ENCODE measurements at regions not wholly inside any gene's neighbourhood (a gene's known extent, or its start where the extent isn't known, plus 50 kb on each side); places are given as distances from the start of the nearest gene placed in this dataset.

- ATAC-seq (no peak), FAIRE-seq (no peak)
- H4K20me1 ChIP-seq (ENCODE audit: insufficient read depth, low read length), result no peaks in the 10 kb centered on the region
Observed at GRCh38 chr11:134661660-134662059, 249.6 kb upstream of the B3GAT1 start.

DNA sequence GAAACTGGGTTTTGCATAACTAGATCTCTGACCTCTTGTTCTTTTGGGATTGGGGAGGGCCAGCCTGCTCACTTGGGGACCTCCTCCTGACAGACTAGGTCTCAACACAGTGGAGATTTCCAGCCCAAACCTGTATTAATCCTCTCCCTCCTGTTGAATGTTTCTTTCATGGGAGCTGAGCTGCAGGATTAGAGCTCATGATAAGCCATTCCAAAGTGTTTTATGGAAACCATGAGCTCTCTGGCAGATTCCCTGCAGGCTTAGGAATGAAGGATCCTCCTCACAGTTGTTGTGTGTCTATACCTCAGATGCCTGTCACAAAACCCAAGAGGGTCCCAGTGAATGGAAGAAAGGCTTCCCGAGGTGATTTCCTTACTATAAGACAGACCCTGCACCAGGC, 248.4 kb upstream of the B3GAT1 start:
- Histone ChIP-seq H3K9me3 (ENCODE audit: low read length) (no peaks in the 10 kb centered on the region), H3K4me2 (ENCODE audit: low read depth, low read length) (no peak overlapping the region), H3K4me3 (replicated peaks in 1 of 3; ENCODE audit: insufficient read depth in 1 of 3, low read depth in 2 of 3, low read length in 3 of 3) (no peak overlapping the region), H3K79me2 (ENCODE audit: insufficient read depth, low read length) (no peaks in the 10 kb centered on the region), H3K36me3 (replicated peaks in 1 of 2; ENCODE audit: control insufficient read depth in 1 of 2, insufficient read depth in 2 of 2, low read length in 2 of 2) (no peaks in the 10 kb centered on the region), H3K4me1 (ENCODE audit: insufficient read depth, low read length) (no peaks in the 10 kb centered on the region), H2AFZ (ENCODE audit: low read length) (no peak overlapping the region), H3K27me3 (ENCODE audit: control insufficient read depth in 1 of 2, insufficient read depth in 2 of 2, low read length in 2 of 2) (peaks cover 2 to 4% of the 10 kb centered on the region in 2 experiments; a peak in 3 of 5 replicates), H4K20me1 (ENCODE audit: insufficient read depth, low read length) (no peaks in the 10 kb centered on the region), H3K27ac (ENCODE audit: extremely low read length, insufficient read depth, low read length) (no peak overlapping the region), H3K9ac (ENCODE audit: insufficient read depth, low read depth, low read length) (no peak overlapping the region)
- in situ Hi-C loops (cut with HindIII; ENCODE audit: extremely low pct_ligation_motif_present, low pct_unique_long_range_greater_than_20kb), result no loop called here
- ATAC-seq (no peak), FAIRE-seq (no peak), DNase-seq (ENCODE audit: low spot score) (no peak)
- WGBS (ENCODE audit: low lambda C conversion rate), result 0% methylated on average over 1 of the region's 1 CpG
- intact Hi-C loops (cut with micrococcal nuclease; ENCODE audit: unreplicated experiment), result no loop called here
- CTCF ChIA-PET (ENCODE audit: low intra/inter-chr PET ratio, low total read pairs), result no interaction called here
- TF ChIP-seq ELF3 (CRISPR knock-in tag; IDR thresholded peaks at IDR 0.05), result no peak
- TF ChIP-seq TARDBP (CRISPR knock-in tag; IDR thresholded peaks at IDR 0.05), result no peak
- TF ChIP-seq ZNF317 (CRISPR knock-in tag; IDR thresholded peaks at IDR 0.05), result no peak
- no peak for TF ChIP-seq MZF1 (CRISPR knock-in tag; IDR thresholded peaks at IDR 0.05; ENCODE audit: borderline replicate concordance)
- POLR2A ChIA-PET, result no interaction called here
- BruUV-seq (replicated peaks), result no TSS peak

More at GRCh38 chr11:134661660-134662059, 249.6 kb upstream of the B3GAT1 start:
- Histone ChIP-seq H3K79me2 (ENCODE audit: insufficient read depth, low read length) (no peaks in the 10 kb centered on the region), H3K27ac (ENCODE audit: extremely low read length, insufficient read depth, low read length) (no peak overlapping the region), H3K9ac (ENCODE audit: insufficient read depth, low read depth, low read length) (no peak overlapping the region), H3K9me3 (ENCODE audit: low read length) (no peaks in the 10 kb centered on the region), H3K4me1 (ENCODE audit: insufficient read depth, low read length) (no peaks in the 10 kb centered on the region), H2AFZ (ENCODE audit: low read length) (no peak overlapping the region), H3K4me2 (ENCODE audit: low read depth, low read length) (no peak overlapping the region), H3K27me3 (ENCODE audit: control insufficient read depth in 1 of 2, insufficient read depth in 2 of 2, low read length in 2 of 2) (peaks cover 2 to 15% of the 10 kb centered on the region in 2 experiments; a peak in 3 of 5 replicates), H3K36me3 (replicated peaks in 1 of 2; ENCODE audit: control insufficient read depth in 1 of 2, insufficient read depth in 2 of 2, low read length in 2 of 2) (no peaks in the 10 kb centered on the region), H3K4me3 (replicated peaks in 1 of 3; ENCODE audit: insufficient read depth in 1 of 3, low read depth in 2 of 3, low read length in 3 of 3) (no peak overlapping the region)
- no peak for DNase-seq (ENCODE audit: low spot score)
- intact Hi-C loops (cut with micrococcal nuclease; ENCODE audit: unreplicated experiment) (no loop called here), in situ Hi-C loops (cut with HindIII; ENCODE audit: extremely low pct_ligation_motif_present, low pct_unique_long_range_greater_than_20kb) (no loop called here)
- BruUV-seq (replicated peaks), result no TSS peak
- WGBS (ENCODE audit: low lambda C conversion rate), result 9% methylated on average over 5 of the region's 5 CpGs
- ChIA-PET CTCF (ENCODE audit: low intra/inter-chr PET ratio, low total read pairs) (no interaction called here), POLR2A (no interaction called here)
- no peak for TF ChIP-seq ZNF749 (CRISPR knock-in tag; IDR thresholded peaks at IDR 0.05; ENCODE audit: borderline replicate concordance)
- no peak for TF ChIP-seq SSRP1 (CRISPR knock-in tag; IDR thresholded peaks at IDR 0.05)
- TF ChIP-seq ZZZ3 (CRISPR knock-in tag; IDR thresholded peaks at IDR 0.05; ENCODE audit: borderline replicate concordance), result no peak
- no peak for TF ChIP-seq RFXAP (CRISPR knock-in tag; IDR thresholded peaks at IDR 0.05; ENCODE audit: borderline replicate concordance)
- no peak for TF ChIP-seq ZNF784 (CRISPR knock-in tag; IDR thresholded peaks at IDR 0.05; ENCODE audit: borderline replicate concordance)
- no peak for TF ChIP-seq MZF1 (CRISPR knock-in tag; IDR thresholded peaks at IDR 0.05; ENCODE audit: borderline replicate concordance)
- no peak for TF ChIP-seq HNRNPH1 (optimal IDR thresholded peaks at IDR 0.05; ENCODE audit: low read depth, low read length)
- TF ChIP-seq MAZ (IDR thresholded peaks at IDR 0.05; ENCODE audit: borderline replicate concordance, low read depth, low read length), result no peak
- TF ChIP-seq MAZ (CRISPR knock-in tag; IDR thresholded peaks at IDR 0.05; ENCODE audit: low read depth), result no peak
- no peak for TF ChIP-seq TCF12 (IDR thresholded peaks at IDR 0.05)
- no peak for TF ChIP-seq TCF12 (CRISPR knock-in tag; IDR thresholded peaks at IDR 0.05)
- TF ChIP-seq RAD21 (CRISPR knock-in tag; IDR thresholded peaks at IDR 0.05), result no peak
- no peak for TF ChIP-seq ZNF776 (CRISPR knock-in tag; IDR thresholded peaks at IDR 0.05)
- no peak for TF ChIP-seq NFKB2 (CRISPR knock-in tag; IDR thresholded peaks at IDR 0.05; ENCODE audit: borderline replicate concordance)
- no peak for TF ChIP-seq ZNF781 (CRISPR knock-in tag; IDR thresholded peaks at IDR 0.05; ENCODE audit: borderline replicate concordance, not compliant biosample characterization)
- TF ChIP-seq PHF21A (CRISPR knock-in tag; IDR thresholded peaks at IDR 0.05), result no peak
